ENCODE measurements at regions not wholly inside any gene's neighbourhood (a gene's known extent, or its start where the extent isn't known, plus 50 kb on each side); places are given as distances from the start of the nearest gene placed in this dataset.

GRCh38 chr18:29874519-29875098 is 1167.9 kb downstream of the DSC3 start:
- TF ChIP-seq, protein P1, sequence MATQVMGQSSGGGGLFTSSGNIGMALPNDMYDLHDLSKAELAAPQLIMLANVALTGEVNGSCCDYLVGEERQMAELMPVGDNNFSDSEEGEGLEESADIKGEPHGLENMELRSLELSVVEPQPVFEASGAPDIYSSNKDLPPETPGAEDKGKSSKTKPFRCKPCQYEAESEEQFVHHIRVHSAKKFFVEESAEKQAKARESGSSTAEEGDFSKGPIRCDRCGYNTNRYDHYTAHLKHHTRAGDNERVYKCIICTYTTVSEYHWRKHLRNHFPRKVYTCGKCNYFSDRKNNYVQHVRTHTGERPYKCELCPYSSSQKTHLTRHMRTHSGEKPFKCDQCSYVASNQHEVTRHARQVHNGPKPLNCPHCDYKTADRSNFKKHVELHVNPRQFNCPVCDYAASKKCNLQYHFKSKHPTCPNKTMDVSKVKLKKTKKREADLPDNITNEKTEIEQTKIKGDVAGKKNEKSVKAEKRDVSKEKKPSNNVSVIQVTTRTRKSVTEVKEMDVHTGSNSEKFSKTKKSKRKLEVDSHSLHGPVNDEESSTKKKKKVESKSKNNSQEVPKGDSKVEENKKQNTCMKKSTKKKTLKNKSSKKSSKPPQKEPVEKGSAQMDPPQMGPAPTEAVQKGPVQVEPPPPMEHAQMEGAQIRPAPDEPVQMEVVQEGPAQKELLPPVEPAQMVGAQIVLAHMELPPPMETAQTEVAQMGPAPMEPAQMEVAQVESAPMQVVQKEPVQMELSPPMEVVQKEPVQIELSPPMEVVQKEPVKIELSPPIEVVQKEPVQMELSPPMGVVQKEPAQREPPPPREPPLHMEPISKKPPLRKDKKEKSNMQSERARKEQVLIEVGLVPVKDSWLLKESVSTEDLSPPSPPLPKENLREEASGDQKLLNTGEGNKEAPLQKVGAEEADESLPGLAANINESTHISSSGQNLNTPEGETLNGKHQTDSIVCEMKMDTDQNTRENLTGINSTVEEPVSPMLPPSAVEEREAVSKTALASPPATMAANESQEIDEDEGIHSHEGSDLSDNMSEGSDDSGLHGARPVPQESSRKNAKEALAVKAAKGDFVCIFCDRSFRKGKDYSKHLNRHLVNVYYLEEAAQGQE (IDR thresholded peaks at IDR 0.05), result no peak
- no peak for TF ChIP-seq NR3C1 (IDR thresholded peaks at IDR 0.05)
- no peak for TF ChIP-seq ESRRA (IDR thresholded peaks at IDR 0.05; ENCODE audit: borderline replicate concordance, low read length)
- no peak for TF ChIP-seq MYC (IDR thresholded peaks at IDR 0.05; ENCODE audit: borderline replicate concordance, low read length)
- TF ChIP-seq, protein P2, sequence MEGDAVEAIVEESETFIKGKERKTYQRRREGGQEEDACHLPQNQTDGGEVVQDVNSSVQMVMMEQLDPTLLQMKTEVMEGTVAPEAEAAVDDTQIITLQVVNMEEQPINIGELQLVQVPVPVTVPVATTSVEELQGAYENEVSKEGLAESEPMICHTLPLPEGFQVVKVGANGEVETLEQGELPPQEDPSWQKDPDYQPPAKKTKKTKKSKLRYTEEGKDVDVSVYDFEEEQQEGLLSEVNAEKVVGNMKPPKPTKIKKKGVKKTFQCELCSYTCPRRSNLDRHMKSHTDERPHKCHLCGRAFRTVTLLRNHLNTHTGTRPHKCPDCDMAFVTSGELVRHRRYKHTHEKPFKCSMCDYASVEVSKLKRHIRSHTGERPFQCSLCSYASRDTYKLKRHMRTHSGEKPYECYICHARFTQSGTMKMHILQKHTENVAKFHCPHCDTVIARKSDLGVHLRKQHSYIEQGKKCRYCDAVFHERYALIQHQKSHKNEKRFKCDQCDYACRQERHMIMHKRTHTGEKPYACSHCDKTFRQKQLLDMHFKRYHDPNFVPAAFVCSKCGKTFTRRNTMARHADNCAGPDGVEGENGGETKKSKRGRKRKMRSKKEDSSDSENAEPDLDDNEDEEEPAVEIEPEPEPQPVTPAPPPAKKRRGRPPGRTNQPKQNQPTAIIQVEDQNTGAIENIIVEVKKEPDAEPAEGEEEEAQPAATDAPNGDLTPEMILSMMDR (IDR thresholded peaks at IDR 0.05), result peak; percentile 29; the same call in 2 of the 3 replicates
- TF ChIP-seq RCOR1 (IDR thresholded peaks at IDR 0.05; ENCODE audit: low read depth, low read length), result no peak
- TF ChIP-seq RAD21 (conservative IDR thresholded peaks at IDR 0.05 in 1 of 2, IDR thresholded peaks at IDR 0.05 in 1 of 2), result peak in 1 of 2 experiments; percentile 55; a peak in 3 of 5 replicates
- TF ChIP-seq KDM5A (IDR thresholded peaks at IDR 0.05), result no peak
- TF ChIP-seq JUNB (IDR thresholded peaks at IDR 0.05), result no peak
- TF ChIP-seq EP300 (IDR thresholded peaks at IDR 0.05), result no peak
- no peak for TF ChIP-seq PHF8 (IDR thresholded peaks at IDR 0.05; ENCODE audit: borderline replicate concordance, low read depth)
- TF ChIP-seq, protein P3, sequence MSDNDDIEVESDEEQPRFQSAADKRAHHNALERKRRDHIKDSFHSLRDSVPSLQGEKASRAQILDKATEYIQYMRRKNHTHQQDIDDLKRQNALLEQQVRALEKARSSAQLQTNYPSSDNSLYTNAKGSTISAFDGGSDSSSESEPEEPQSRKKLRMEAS (IDR thresholded peaks at IDR 0.05), result no peak
